ENCODE measurements at regions not wholly inside any gene's neighbourhood (a gene's known extent, or its start where the extent isn't known, plus 50 kb on each side); places are given as distances from the start of the nearest gene placed in this dataset.

DNA sequence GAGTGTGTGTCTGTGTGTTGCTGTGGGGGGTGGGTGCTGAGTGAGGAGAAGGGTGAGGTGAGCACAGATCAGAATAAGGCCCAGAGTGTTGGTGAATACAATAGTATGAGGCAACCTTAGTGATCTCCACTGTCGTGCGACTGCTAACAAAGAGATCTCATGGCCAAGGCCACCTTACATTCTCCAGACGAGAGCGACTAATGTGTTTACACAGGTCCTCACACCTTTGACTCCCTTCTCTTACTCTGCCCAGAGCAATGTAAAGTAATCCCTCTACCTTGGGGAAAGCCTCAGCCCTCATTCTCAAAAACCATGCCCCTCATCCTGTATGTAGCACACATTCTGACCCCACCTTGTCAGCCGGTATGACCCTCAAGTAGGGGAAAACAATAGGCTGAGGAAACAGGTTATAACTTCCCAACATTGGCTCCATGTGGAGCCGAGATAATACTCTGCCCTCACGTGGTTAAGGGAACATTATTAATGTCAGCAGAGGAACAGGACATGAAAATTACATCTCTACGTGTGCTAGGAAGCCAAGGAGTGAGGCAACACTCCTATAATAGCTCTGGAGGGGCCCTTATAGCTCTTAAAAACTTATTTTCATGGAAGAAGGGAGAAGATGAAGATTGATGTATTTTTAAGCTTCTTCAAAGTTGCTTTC, 323.0 kb upstream of the NT5C1B start (continued):
- TF ChIP-seq, protein P1, sequence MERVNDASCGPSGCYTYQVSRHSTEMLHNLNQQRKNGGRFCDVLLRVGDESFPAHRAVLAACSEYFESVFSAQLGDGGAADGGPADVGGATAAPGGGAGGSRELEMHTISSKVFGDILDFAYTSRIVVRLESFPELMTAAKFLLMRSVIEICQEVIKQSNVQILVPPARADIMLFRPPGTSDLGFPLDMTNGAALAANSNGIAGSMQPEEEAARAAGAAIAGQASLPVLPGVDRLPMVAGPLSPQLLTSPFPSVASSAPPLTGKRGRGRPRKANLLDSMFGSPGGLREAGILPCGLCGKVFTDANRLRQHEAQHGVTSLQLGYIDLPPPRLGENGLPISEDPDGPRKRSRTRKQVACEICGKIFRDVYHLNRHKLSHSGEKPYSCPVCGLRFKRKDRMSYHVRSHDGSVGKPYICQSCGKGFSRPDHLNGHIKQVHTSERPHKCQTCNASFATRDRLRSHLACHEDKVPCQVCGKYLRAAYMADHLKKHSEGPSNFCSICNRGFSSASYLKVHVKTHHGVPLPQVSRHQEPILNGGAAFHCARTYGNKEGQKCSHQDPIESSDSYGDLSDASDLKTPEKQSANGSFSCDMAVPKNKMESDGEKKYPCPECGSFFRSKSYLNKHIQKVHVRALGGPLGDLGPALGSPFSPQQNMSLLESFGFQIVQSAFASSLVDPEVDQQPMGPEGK (CRISPR knock-in tag; IDR thresholded peaks at IDR 0.05), result no peak
- TF ChIP-seq ZNF562 (CRISPR knock-in tag; IDR thresholded peaks at IDR 0.05; ENCODE audit: borderline replicate concordance), result no peak
- TF ChIP-seq MTA1 (CRISPR knock-in tag; IDR thresholded peaks at IDR 0.05; ENCODE audit: borderline replicate concordance), result no peak
- TF ChIP-seq SP140L (CRISPR knock-in tag; IDR thresholded peaks at IDR 0.05; ENCODE audit: borderline replicate concordance), result no peak
- no peak for TF ChIP-seq SOX13 (IDR thresholded peaks at IDR 0.05)
- TF ChIP-seq SOX13 (CRISPR knock-in tag; conservative IDR thresholded peaks at IDR 0.05 in 1 of 2, IDR thresholded peaks at IDR 0.05 in 1 of 2), result peak in 1 of 2 experiments; percentile 60; a peak in 2 of 4 replicates
- no peak for TF ChIP-seq HNF4G (IDR thresholded peaks at IDR 0.05; ENCODE audit: borderline replicate concordance, low read depth, low read length)
- no peak for TF ChIP-seq HNF4G (CRISPR knock-in tag; IDR thresholded peaks at IDR 0.05; ENCODE audit: borderline replicate concordance, low read depth)
- TF ChIP-seq, protein P2, sequence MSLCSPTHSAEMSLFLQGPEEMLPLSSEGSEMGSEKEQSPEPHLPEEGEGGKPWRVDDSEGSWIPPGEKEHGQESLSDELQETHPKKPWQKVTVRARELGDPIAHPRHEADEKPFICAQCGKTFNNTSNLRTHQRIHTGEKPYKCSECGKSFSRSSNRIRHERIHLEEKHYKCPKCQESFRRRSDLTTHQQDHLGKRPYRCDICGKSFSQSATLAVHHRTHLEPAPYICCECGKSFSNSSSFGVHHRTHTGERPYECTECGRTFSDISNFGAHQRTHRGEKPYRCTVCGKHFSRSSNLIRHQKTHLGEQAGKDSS (CRISPR knock-in tag; IDR thresholded peaks at IDR 0.05; ENCODE audit: borderline replicate concordance, low read depth), result no peak
- no peak for TF ChIP-seq RFX1 (IDR thresholded peaks at IDR 0.05)
- TF ChIP-seq, protein P3, sequence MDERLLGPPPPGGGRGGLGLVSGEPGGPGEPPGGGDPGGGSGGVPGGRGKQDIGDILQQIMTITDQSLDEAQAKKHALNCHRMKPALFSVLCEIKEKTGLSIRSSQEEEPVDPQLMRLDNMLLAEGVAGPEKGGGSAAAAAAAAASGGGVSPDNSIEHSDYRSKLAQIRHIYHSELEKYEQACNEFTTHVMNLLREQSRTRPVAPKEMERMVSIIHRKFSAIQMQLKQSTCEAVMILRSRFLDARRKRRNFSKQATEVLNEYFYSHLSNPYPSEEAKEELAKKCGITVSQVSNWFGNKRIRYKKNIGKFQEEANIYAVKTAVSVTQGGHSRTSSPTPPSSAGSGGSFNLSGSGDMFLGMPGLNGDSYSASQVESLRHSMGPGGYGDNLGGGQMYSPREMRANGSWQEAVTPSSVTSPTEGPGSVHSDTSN (CRISPR knock-in tag; IDR thresholded peaks at IDR 0.05), result no peak
